Panc1 (cell line): ENCODE measurements at regions not wholly inside any gene's neighbourhood (a gene's known extent, or its start where the extent isn't known, plus 50 kb on each side); places are given as distances from the start of the nearest gene placed in this dataset.

Source experiments
- ATAC-seq: fragments of 200-7000 bp; cut with Tn5 transposase; 2 replicates; pipeline ENCODE4 v1.9.1; 2020; ENCODE audit warnings: mild to moderate bottlenecking, moderate library complexity
- BruUV-seq: library from RNA; stranded (reverse); fragments of 400-500 nt; replicated peaks from 2 replicates; lab custom pipeline; 2021; lab: Mats Ljungman, UMichigan
- CTCF ChIA-PET: fragments of 300-600 bp; sonication (Branson Sonifier 250); formaldehyde crosslinking; loops from one replicate; lab custom pipeline; 2022; ENCODE audit warnings: antibody characterized with exemption; lab: Charles Lee
- POLR2A ChIA-PET: fragments of 300-600 bp; sonication (Branson Sonifier 250); formaldehyde crosslinking; loops from one replicate; lab custom pipeline; 2022; ENCODE audit warnings: antibody characterized with exemption; lab: Charles Lee
- DNase-seq: peaks from one replicate; pipeline ENCODE4 v3.0.0-alpha.2; 2010; ENCODE audit warnings: low read depth, low spot score
- H3K27ac ChIP-seq: 2 replicates; pipeline ENCODE4 v1.5.1; 2011; ENCODE audit warnings: mild to moderate bottlenecking, low read length, inconsistent platforms
- H3K27me3 ChIP-seq: fragments of 200-500 bp; sonication (Bioruptor generic); 2 replicates; pipeline ENCODE4 v1.6.0; 2014; ENCODE audit warnings: low read length, inconsistent platforms; ENCODE audit not compliant: control insufficient read depth, insufficient read depth
- H3K36me3 ChIP-seq: fragments of 200-500 bp; sonication (Bioruptor generic); 2 replicates; pipeline ENCODE4 v1.5.1; 2014; ENCODE audit warnings: inconsistent platforms, mild to moderate bottlenecking, low read length, moderate library complexity; ENCODE audit not compliant: control insufficient read depth, insufficient read depth
- H3K4me1 ChIP-seq: 2 replicates; pipeline ENCODE4 v1.5.1; 2011; ENCODE audit warnings: inconsistent platforms, mild to moderate bottlenecking, low read length, moderate library complexity; ENCODE audit not compliant: control insufficient read depth, insufficient read depth
- H3K4me3 ChIP-seq, 2 experiments: 2 replicates each; pipeline ENCODE4 v1.5.1; 2011 to 2012; ENCODE audit warnings: low read depth in 2 of 2, low read length in 2 of 2, mild to moderate bottlenecking in 2 of 2, inconsistent platforms in 1 of 2, moderate library complexity in 1 of 2
- H3K9me3 ChIP-seq: fragments of 200-500 bp; sonication (Bioruptor generic); 2 replicates; pipeline ENCODE4 v1.5.1; 2014; ENCODE audit warnings: low read depth, mild to moderate bottlenecking, inconsistent platforms, low read length, moderate library complexity; ENCODE audit not compliant: control insufficient read depth, insufficient read depth
- CTCF ChIP-seq: fragments of 450-650 bp; IDR thresholded peaks from 2 replicates; pipeline ENCODE4 v1.5.1; 2017; ENCODE audit warnings: mild to moderate bottlenecking
- POLR2AphosphoS5 ChIP-seq: IDR thresholded peaks from 2 replicates; pipeline ENCODE4 v1.6.1; 2012; ENCODE audit warnings: mild to moderate bottlenecking, low read depth, low read length, moderate library complexity
- REST ChIP-seq, 2 experiments: IDR thresholded peaks; 2 replicates each; pipeline ENCODE4 v1.6.1; 2011 to 2012; ENCODE audit warnings: low read depth in 2 of 2, control low read depth in 1 of 2, low read length in 1 of 2, mild to moderate bottlenecking in 1 of 2, moderate library complexity in 1 of 2; ENCODE audit not compliant: insufficient read depth in 1 of 2
- SIN3A ChIP-seq: IDR thresholded peaks from 2 replicates; pipeline ENCODE4 v1.6.1; 2012; ENCODE audit warnings: low read depth, mild to moderate bottlenecking, low read length, moderate library complexity, borderline replicate concordance; ENCODE audit not compliant: insufficient read depth
- TCF7L2 ChIP-seq: IDR thresholded peaks from 2 replicates; pipeline ENCODE4 v1.6.1; 2011; ENCODE audit warnings: mild to moderate bottlenecking, low read depth, low read length, inconsistent platforms
- in situ Hi-C: cut with HindIII; loops from 2 replicates; pipeline ENCODE4 v1.10.0; 2016; ENCODE audit warnings: low sequenced_read_pairs, low pct_unique_long_range_greater_than_20kb
- intact Hi-C: fragments of 100-400 bp; cut with micrococcal nuclease; formaldehyde crosslinking; loops from one replicate; pipeline ENCODE4 v1.10.0; 2022; ENCODE audit not compliant: unreplicated experiment

- ATAC-seq: no peak
- in situ Hi-C loops: no loop called here
These were observed 198.7 kb upstream of the TBC1D5 start for GRCh38 chr3:17941152-17941551.

GRCh38 chr3:17939157-17939556 is 196.7 kb upstream of the TBC1D5 start:
- intact Hi-C loops: no loop called here
- TF ChIP-seq POLR2AphosphoS5 (no peak), SIN3A (no peak), TCF7L2 (no peak), CTCF (no peak), REST (IDR thresholded peaks at IDR 0.05; ENCODE audit: insufficient read depth in 1 of 2, low read depth in 2 of 2, low read length in 1 of 2) (no peak)
- H3K9me3 ChIP-seq: no peaks in the 10 kb centered on the region
- DNase-seq: no peak
- in situ Hi-C loops: no loop called here
- H3K36me3 ChIP-seq: no peaks in the 10 kb centered on the region; the same call in 1 of the 2 replicates
- ChIA-PET CTCF (no interaction called here), POLR2A (interaction anchor here (0.6 kb wide), 1 partner anchor 208 kb away, joined by 3 read pairs; no protein-coding TSS in a partner anchor)
- H3K27ac ChIP-seq: no peak overlapping the region
- ATAC-seq: no peak
- peaks cover 2% of the 10 kb centered on the region; the same call in 1 of the 2 replicates for H3K27me3 ChIP-seq
- no peak overlapping the region for H3K4me3 ChIP-seq
- H3K4me1 ChIP-seq: no peaks in the 10 kb centered on the region
- BruUV-seq: no TSS peak

More at GRCh38 chr3:17941152-17941551, 198.7 kb upstream of the TBC1D5 start:
- Histone ChIP-seq H3K36me3 (no peaks in the 10 kb centered on the region; the same call in 1 of the 2 replicates), H3K27ac (no peak overlapping the region), H3K4me1 (no peaks in the 10 kb centered on the region), H3K9me3 (no peaks in the 10 kb centered on the region), H3K4me3 (no peak overlapping the region), H3K27me3 (no peaks in the 10 kb centered on the region)
- ChIA-PET CTCF (no interaction called here), POLR2A (no interaction called here)
- TF ChIP-seq CTCF (no peak), REST (IDR thresholded peaks at IDR 0.05; ENCODE audit: insufficient read depth in 1 of 2, low read depth in 2 of 2, low read length in 1 of 2) (no peak), POLR2AphosphoS5 (no peak), TCF7L2 (no peak), SIN3A (no peak)
- DNase-seq: no peak
- intact Hi-C loops: no loop called here
- no TSS peak for BruUV-seq
